AG04449 (cell line): ENCODE measurements at regions not wholly inside any gene's neighbourhood (a gene's known extent, or its start where the extent isn't known, plus 50 kb on each side); places are given as distances from the start of the nearest gene placed in this dataset.

ENCODE experiments used
- CTCF ChIA-PET: fragments of 350-600 bp; formaldehyde crosslinking; extraction: SDS; loops from one replicate; lab custom pipeline; 2021; ENCODE audit warnings: antibody characterized with exemption; lab: Yijun Ruan, JAX
- POLR2A ChIA-PET: fragments of 400-600, 350-600 bp; formaldehyde crosslinking; extraction: SDS; loops from one replicate; lab custom pipeline; 2020; ENCODE audit warnings: antibody characterized with exemption, inconsistent platforms; lab: Yijun Ruan, JAX
- DNase-seq: peaks from one replicate; pipeline ENCODE4 v3.0.0-alpha.2; 2010; ENCODE audit warnings: low read depth, low spot score
- H3K4me3 ChIP-seq: 2 replicates; pipeline ENCODE4 v1.5.1; 2011; ENCODE audit warnings: low read depth, mild to moderate bottlenecking, control low read depth, low read length
- TF ChIP-seq, protein P1 (sequence below): IDR thresholded peaks from one replicate; pipeline ENCODE4 v1.5.1; 2011; ENCODE audit warnings: mild to moderate bottlenecking, moderate library complexity, low read length, control low read depth, inconsistent platforms; ENCODE audit not compliant: insufficient read depth; ENCODE audit errors: missing control alignments

DNA sequence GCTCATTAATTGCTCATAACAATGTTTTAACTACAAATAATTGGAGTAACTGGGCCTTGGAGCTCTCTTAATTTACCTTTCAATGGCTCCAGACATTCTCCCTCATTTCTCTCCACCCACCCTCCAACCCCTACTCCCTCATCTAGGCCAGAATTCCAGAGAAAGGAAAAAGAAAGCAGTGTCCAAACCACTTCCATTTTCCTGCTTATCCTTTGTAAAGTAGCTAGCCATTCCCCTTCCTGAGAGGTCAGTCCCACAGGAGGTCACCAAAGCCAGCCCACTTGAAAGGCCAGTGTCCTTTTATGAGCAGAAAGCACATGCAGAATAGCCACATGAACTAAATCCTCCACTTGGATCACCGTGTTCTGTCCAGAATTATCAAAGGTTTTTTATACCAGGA lies 404.8 kb upstream of the FAT3 start:
- no peak overlapping the region for H3K4me3 ChIP-seq
- ChIA-PET POLR2A (no interaction called here), CTCF (no interaction called here)
- TF ChIP-seq, protein P1, sequence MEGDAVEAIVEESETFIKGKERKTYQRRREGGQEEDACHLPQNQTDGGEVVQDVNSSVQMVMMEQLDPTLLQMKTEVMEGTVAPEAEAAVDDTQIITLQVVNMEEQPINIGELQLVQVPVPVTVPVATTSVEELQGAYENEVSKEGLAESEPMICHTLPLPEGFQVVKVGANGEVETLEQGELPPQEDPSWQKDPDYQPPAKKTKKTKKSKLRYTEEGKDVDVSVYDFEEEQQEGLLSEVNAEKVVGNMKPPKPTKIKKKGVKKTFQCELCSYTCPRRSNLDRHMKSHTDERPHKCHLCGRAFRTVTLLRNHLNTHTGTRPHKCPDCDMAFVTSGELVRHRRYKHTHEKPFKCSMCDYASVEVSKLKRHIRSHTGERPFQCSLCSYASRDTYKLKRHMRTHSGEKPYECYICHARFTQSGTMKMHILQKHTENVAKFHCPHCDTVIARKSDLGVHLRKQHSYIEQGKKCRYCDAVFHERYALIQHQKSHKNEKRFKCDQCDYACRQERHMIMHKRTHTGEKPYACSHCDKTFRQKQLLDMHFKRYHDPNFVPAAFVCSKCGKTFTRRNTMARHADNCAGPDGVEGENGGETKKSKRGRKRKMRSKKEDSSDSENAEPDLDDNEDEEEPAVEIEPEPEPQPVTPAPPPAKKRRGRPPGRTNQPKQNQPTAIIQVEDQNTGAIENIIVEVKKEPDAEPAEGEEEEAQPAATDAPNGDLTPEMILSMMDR, result no peak
- DNase-seq, result no peak

DNA sequence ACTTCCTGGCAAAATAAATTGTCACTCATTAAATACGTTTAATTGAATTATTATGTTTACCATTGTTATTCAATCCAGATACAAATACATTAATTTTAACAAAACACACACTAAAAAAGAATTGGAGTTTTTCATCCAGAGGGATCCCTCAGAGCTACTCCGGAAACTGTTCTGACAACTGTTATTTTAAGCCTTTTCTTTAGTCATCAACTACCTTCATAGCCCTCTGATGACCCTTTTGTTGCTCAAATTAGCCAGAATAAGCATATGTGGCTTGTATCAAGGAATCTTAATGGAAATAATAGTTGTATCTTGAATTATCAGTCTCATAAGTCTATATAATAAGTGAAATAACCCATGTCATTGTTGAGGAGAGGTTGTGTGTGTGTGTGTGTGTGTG lies 405.4 kb upstream of the FAT3 start:
- H3K4me3 ChIP-seq, result no peak overlapping the region
- DNase-seq, result no peak
- ChIA-PET CTCF (no interaction called here), POLR2A (no interaction called here)
- TF ChIP-seq, protein P1, result no peak

DNA sequence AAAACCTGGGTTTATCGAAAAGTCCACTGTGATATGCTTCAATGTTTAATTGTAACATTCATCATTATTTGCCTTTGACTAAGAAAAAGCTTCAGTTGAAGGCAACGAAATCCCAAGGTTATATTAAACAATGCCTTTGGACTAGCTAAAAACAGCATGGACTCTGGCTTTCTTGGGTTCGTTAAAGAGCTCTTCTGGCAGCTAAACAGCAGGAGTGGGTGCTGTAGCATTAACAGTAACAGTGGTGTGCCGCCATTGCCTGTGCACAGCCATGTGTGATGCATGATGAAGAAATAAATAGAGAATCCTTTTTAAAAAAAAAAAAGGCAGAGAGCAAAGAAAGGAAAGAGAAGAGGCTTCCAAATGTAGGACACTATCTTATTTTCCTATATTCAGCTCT lies 406.6 kb upstream of the FAT3 start:
- POLR2A ChIA-PET, result no interaction called here
- H3K4me3 ChIP-seq, result no peak overlapping the region
- CTCF ChIA-PET, result no interaction called here
- TF ChIP-seq, protein P1, result no peak
- DNase-seq, result no peak

DNA sequence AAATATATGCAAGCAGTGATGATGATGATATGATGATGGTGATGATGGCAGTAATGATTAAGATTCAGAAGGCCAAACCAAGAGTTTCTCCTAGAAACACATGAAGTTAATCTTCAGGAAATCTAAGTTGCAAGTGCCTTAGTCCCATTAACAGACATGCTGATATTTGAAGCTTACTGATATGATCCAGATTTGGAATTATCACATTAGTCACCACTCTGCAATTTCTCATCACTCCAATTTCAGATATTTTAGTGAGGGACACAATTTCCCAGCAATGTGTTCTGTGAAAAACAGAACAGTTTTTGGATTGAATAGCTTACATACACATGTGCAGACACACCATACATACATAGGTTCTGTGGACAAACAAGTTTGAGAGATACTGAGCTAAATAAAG lies 411.4 kb upstream of the FAT3 start:
- ChIA-PET POLR2A (no interaction called here), CTCF (no interaction called here)
- TF ChIP-seq, protein P1, result no peak
- H3K4me3 ChIP-seq, result no peak overlapping the region
- no peak for DNase-seq

DNA sequence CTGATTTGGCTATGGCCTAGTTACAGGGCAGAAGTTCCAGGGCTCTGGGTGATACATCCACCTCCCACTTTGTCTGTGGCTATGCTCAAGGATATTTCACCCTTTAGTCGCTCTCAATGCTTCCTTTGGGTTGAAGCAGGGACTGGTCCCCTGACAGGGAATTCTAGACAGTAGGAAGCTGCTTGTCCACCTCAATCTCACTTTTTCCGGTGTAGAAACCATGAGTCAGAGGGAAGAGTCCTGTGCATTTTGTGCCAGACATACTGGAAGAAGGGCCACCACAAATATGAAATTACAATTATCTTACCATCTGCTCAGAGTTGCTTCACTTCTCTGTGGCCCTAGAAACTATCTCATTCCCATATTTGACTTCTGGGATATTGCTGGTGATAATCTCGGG lies 413.7 kb upstream of the FAT3 start:
- CTCF ChIA-PET, result no interaction called here
- no peak overlapping the region for H3K4me3 ChIP-seq
- TF ChIP-seq, protein P1, result no peak
- no peak for DNase-seq
- POLR2A ChIA-PET, result no interaction called here

DNA sequence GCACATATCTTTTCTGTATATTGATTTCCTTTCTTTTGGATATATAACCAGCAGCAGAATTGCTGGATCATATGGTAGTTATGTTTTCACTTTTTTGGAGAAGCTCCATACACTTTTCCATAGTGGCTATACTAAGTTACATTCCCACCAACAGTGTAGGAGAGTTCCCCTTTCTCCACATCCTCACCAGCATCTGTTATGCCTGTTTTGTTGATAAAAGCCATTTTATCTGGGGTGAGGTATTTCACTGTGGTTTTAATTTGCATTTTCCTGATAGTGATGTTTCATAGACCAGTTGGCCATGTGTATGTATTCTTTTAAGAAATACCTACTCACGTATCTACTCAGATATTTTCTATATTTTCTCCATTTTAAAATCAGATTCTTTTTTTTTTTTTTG lies 419.3 kb upstream of the FAT3 start:
- H3K4me3 ChIP-seq, result no peak overlapping the region
- TF ChIP-seq, protein P1, result no peak
- no peak for DNase-seq
- ChIA-PET POLR2A (no interaction called here), CTCF (no interaction called here)

DNA sequence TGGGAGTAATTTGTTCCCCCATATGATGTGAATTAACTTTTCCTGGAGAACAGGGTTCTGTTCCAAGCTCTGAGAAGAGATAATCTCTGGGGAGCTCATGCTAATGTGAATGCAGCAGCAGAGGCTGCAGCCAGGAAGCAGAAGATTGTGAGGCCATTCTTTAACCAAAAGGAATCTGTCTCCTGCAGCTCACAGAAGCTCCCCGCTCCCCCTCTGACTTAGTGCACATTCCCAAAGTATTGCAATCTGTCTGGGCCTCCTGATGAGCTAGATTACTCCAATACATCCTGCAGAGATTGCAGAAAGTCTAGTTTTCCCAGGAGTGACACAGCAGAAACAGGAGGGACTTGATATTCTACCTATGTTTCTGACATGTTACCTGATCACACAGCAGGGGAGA lies 420.6 kb upstream of the FAT3 start:
- no peak for DNase-seq
- POLR2A ChIA-PET, result no interaction called here
- TF ChIP-seq, protein P1, result no peak
- H3K4me3 ChIP-seq, result no peak overlapping the region
- CTCF ChIA-PET, result no interaction called here
